H9 (cell line): ENCODE measurements at regions not wholly inside any gene's neighbourhood (a gene's known extent, or its start where the extent isn't known, plus 50 kb on each side); places are given as distances from the start of the nearest gene placed in this dataset.

Experiments used
- DNase-seq: peaks from one replicate; pipeline ENCODE4 v3.0.0-alpha.2; 2017
- H2AFZ ChIP-seq: one replicate; pipeline ENCODE4 v1.6.1; 2013; ENCODE audit warnings: mild to moderate bottlenecking, low read length, control low read depth, moderate library complexity
- H2AK5ac ChIP-seq: 2 replicates; pipeline ENCODE4 v1.6.1; 2013; ENCODE audit warnings: low read length, control low read depth, mixed read lengths; ENCODE audit not compliant: insufficient read length
- H2BK120ac ChIP-seq: one replicate; pipeline ENCODE4 v1.6.1; 2013; ENCODE audit warnings: low read depth, mild to moderate bottlenecking, low read length, control low read depth, inconsistent platforms; ENCODE audit not compliant: poor library complexity, severe bottlenecking
- H2BK12ac ChIP-seq: 2 replicates; pipeline ENCODE4 v1.6.1; 2013; ENCODE audit warnings: low read length, control low read depth, mixed read lengths, low read depth; ENCODE audit not compliant: insufficient read length
- H2BK15ac ChIP-seq: 2 replicates; pipeline ENCODE4 v1.6.1; 2013; ENCODE audit warnings: low read depth, low read length, control low read depth
- H2BK20ac ChIP-seq: one replicate; pipeline ENCODE4 v1.6.1; 2013; ENCODE audit warnings: low read depth, mild to moderate bottlenecking, low read length, control low read depth, inconsistent platforms; ENCODE audit not compliant: poor library complexity, severe bottlenecking
- H2BK5ac ChIP-seq: 2 replicates; pipeline ENCODE4 v1.6.1; 2013; ENCODE audit warnings: low read length, control low read depth, mixed read lengths; ENCODE audit not compliant: insufficient read length
- H3K14ac ChIP-seq: 2 replicates; pipeline ENCODE4 v1.6.1; 2013; ENCODE audit warnings: low read length, control low read depth; ENCODE audit not compliant: insufficient read depth
- H3K18ac ChIP-seq: 2 replicates; pipeline ENCODE4 v1.6.1; 2013; ENCODE audit warnings: low read depth, mild to moderate bottlenecking, mixed read lengths, low read length, control low read depth; ENCODE audit not compliant: insufficient read length
- H3K23ac ChIP-seq: 2 replicates; pipeline ENCODE4 v1.6.1; 2013; ENCODE audit warnings: low read length, control low read depth, mixed read lengths, low read depth; ENCODE audit not compliant: insufficient read length
- H3K23me2 ChIP-seq: 2 replicates; pipeline ENCODE4 v1.6.1; 2013; ENCODE audit warnings: low read depth, mild to moderate bottlenecking, mixed read lengths, low read length, control low read depth; ENCODE audit not compliant: insufficient read length, poor library complexity, severe bottlenecking
- H3K27ac ChIP-seq: 2 replicates; pipeline ENCODE4 v1.5.1; 2013; ENCODE audit warnings: low read length, control low read depth, mixed read lengths, low read depth; ENCODE audit not compliant: insufficient read length
- H3K27me3 ChIP-seq: 2 replicates; pipeline ENCODE4 v1.6.1; 2013; ENCODE audit warnings: low read length, control low read depth, inconsistent platforms; ENCODE audit not compliant: insufficient read depth
- H3K4ac ChIP-seq: 2 replicates; pipeline ENCODE4 v1.6.1; 2013; ENCODE audit warnings: low read depth, mild to moderate bottlenecking, control low read depth, inconsistent platforms, low read length, moderate library complexity
- H3K4me1 ChIP-seq: 2 replicates; pipeline ENCODE4 v1.6.1; 2013; ENCODE audit warnings: low read length, control low read depth, inconsistent platforms; ENCODE audit not compliant: insufficient read depth
- H3K4me2 ChIP-seq: 2 replicates; pipeline ENCODE4 v1.6.1; 2013; ENCODE audit warnings: low read length, control low read depth, mixed read lengths; ENCODE audit not compliant: insufficient read length, insufficient read depth
- H3K56ac ChIP-seq: 2 replicates; pipeline ENCODE4 v1.6.1; 2013; ENCODE audit warnings: low read depth, mild to moderate bottlenecking, mixed read lengths, low read length, control low read depth; ENCODE audit not compliant: insufficient read length
- H3K79me1 ChIP-seq: 2 replicates; pipeline ENCODE4 v1.6.1; 2013; ENCODE audit warnings: low read depth, mild to moderate bottlenecking, moderate library complexity, low read length, control low read depth, inconsistent platforms; ENCODE audit not compliant: insufficient read depth, poor library complexity, severe bottlenecking
- H3K79me2 ChIP-seq: 2 replicates; pipeline ENCODE4 v1.6.1; 2013; ENCODE audit warnings: low read length, control low read depth, inconsistent platforms; ENCODE audit not compliant: insufficient read depth
- H3K9ac ChIP-seq: 2 replicates; pipeline ENCODE4 v1.6.1; 2013; ENCODE audit warnings: low read length, control low read depth, mixed read lengths; ENCODE audit not compliant: insufficient read length; ENCODE audit errors: extremely low read depth
- H3K9me3 ChIP-seq: one replicate; pipeline ENCODE4 v1.6.1; 2013; ENCODE audit warnings: low read depth, low read length, inconsistent platforms; ENCODE audit not compliant: control insufficient read depth
- H3T11ph ChIP-seq: one replicate; pipeline ENCODE4 v1.6.1; 2013; ENCODE audit warnings: mild to moderate bottlenecking, low read length, control low read depth, inconsistent platforms
- H4K20me1 ChIP-seq: one replicate; pipeline ENCODE4 v1.6.1; 2013; ENCODE audit not compliant: control insufficient read depth, insufficient read length, insufficient read depth
- H4K5ac ChIP-seq: 2 replicates; pipeline ENCODE4 v1.6.1; 2013; ENCODE audit warnings: low read depth, mild to moderate bottlenecking, mixed read lengths, low read length, control low read depth; ENCODE audit not compliant: insufficient read length
- H4K8ac ChIP-seq: replicated peaks from 2 replicates; pipeline ENCODE4 v1.6.1; 2013; ENCODE audit warnings: low read length, control low read depth, mixed read lengths, low read depth; ENCODE audit not compliant: insufficient read length
- H4K91ac ChIP-seq: 2 replicates; pipeline ENCODE4 v1.6.1; 2013; ENCODE audit warnings: low read depth, mild to moderate bottlenecking, moderate library complexity, mixed read lengths, low read length, control low read depth; ENCODE audit not compliant: insufficient read length
- H3K27ac Mint-ChIP-seq, 3 experiments: 2 replicates in 2 of 3; 3 replicates in 1 of 3; pipeline ENCODE4 v1.8.0; 2020 to 2021; ENCODE audit warnings: mixed read lengths in 3 of 3, mild to moderate bottlenecking in 1 of 3, moderate library complexity in 1 of 3
- H3K27me3 Mint-ChIP-seq: 2 replicates; pipeline ENCODE4 v1.8.0; 2021; ENCODE audit warnings: low read depth, mild to moderate bottlenecking, moderate library complexity, mixed read lengths
- H3K36me3 Mint-ChIP-seq, 3 experiments: 2 replicates in 2 of 3; 3 replicates in 1 of 3; pipeline ENCODE4 v1.8.0; 2020 to 2021; ENCODE audit warnings: low read depth in 3 of 3, mixed read lengths in 3 of 3; ENCODE audit not compliant: insufficient read depth in 1 of 3
- H3K4me1 Mint-ChIP-seq, 2 experiments: 2 replicates each; pipeline ENCODE4 v1.8.0; 2020; ENCODE audit warnings: mixed read lengths in 2 of 2
- H3K4me3 Mint-ChIP-seq, 2 experiments: 2 replicates in 1 of 2; 3 replicates in 1 of 2; pipeline ENCODE4 v1.8.0; 2020 to 2021; ENCODE audit warnings: mild to moderate bottlenecking in 2 of 2, mixed read lengths in 2 of 2, moderate library complexity in 1 of 2
- H3K9me3 Mint-ChIP-seq, 2 experiments: 2 replicates in 1 of 2; 3 replicates in 1 of 2; pipeline ENCODE4 v1.8.0; 2020; ENCODE audit warnings: mild to moderate bottlenecking in 2 of 2, mixed read lengths in 2 of 2, moderate library complexity in 1 of 2
- WGBS: extraction: QIAGEN DNeasy Blood & Tissue Kit; methylation state at CpG from one replicate; pipeline ENCODE4 v1.1.7; 2013; ENCODE audit warnings: missing lambda C conversion rate, low lambda C conversion rate, mixed read lengths; ENCODE audit not compliant: insufficient read length; ENCODE audit errors: extremely low coverage; 5-methylcytosine and 5-hydroxymethylcytosine counted together
- TF ChIP-seq, protein P1 (sequence below): fragments of 200-600 bp; sonication (generic); conservative IDR thresholded peaks from 3 replicates; pipeline ENCODE4 v1.8.0; 2021; ENCODE audit warnings: antibody characterized with exemption, mild to moderate bottlenecking

DNA sequence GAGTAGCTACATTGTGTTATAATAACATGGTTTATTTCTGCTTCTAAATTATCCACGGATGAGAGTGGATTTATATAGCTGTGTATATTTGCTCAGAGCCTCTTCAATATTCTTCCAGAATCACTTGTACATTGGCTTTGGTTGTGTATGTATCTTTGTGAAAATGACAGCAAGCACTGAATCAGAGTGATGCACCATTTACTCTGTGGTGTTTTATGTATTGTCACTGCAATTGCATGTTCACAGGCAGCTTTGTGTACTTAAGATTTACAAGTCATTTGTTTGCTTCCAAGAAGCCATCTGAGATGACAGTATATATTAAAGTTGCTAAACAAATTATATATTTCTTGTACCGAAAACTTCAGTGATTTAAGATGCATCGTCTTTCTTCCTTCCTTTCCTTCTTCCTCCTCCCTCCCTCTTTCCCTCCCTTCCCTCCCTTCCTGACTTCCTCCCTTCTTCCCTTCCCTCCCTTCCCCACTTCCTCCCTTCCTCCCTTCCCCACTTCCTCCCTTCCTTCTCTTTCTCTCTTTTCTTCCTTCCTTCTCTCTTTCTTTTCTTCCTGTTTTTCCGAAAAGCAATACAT, 362.3 kb upstream of the GOLIM4 start:
- Histone ChIP-seq H2BK5ac (no peak overlapping the region), H3K4ac (no peak overlapping the region), H3K4me2 (no peak overlapping the region), H2BK15ac (no peak overlapping the region), H3K56ac (no peak overlapping the region), H3K9me3 (no peaks in the 10 kb centered on the region), H2BK12ac (no peak overlapping the region), H3K23ac (no peak overlapping the region), H2BK20ac (no peak overlapping the region), H3T11ph (no peak overlapping the region), H3K4me1 (no peaks in the 10 kb centered on the region), H2AK5ac (no peak overlapping the region), H3K79me1 (no peaks in the 10 kb centered on the region), H4K5ac (no peak overlapping the region), H3K14ac (no peak overlapping the region), H4K8ac (no peak overlapping the region), H3K27me3 (no peaks in the 10 kb centered on the region), H2AFZ (no peak overlapping the region), H3K9ac (no peak overlapping the region), H3K79me2 (no peaks in the 10 kb centered on the region), H3K23me2 (no peaks in the 10 kb centered on the region), H3K18ac (no peak overlapping the region), H4K20me1 (no peaks in the 10 kb centered on the region), H2BK120ac (no peak overlapping the region), H4K91ac (no peak overlapping the region), H3K27ac (no peak overlapping the region)
- H3K4me1 Mint-ChIP-seq = peaks cover 5 to 12% of the 10 kb centered on the region in 2 experiments; a peak in 3 of 4 replicates
- WGBS = no CpG with 5 or more reads among the region's 4 CpGs
- H3K36me3 Mint-ChIP-seq = peaks cover 0 to 23% (median 6%) of the 10 kb centered on the region in 3 experiments; a peak in 4 of 7 replicates
- H3K9me3 Mint-ChIP-seq = peaks cover 15% of the 10 kb centered on the region in 2 experiments
- no peak overlapping the region for H3K27ac Mint-ChIP-seq
- DNase-seq = no peak
- H3K27me3 Mint-ChIP-seq = no peaks in the 10 kb centered on the region
- TF ChIP-seq, protein P1, sequence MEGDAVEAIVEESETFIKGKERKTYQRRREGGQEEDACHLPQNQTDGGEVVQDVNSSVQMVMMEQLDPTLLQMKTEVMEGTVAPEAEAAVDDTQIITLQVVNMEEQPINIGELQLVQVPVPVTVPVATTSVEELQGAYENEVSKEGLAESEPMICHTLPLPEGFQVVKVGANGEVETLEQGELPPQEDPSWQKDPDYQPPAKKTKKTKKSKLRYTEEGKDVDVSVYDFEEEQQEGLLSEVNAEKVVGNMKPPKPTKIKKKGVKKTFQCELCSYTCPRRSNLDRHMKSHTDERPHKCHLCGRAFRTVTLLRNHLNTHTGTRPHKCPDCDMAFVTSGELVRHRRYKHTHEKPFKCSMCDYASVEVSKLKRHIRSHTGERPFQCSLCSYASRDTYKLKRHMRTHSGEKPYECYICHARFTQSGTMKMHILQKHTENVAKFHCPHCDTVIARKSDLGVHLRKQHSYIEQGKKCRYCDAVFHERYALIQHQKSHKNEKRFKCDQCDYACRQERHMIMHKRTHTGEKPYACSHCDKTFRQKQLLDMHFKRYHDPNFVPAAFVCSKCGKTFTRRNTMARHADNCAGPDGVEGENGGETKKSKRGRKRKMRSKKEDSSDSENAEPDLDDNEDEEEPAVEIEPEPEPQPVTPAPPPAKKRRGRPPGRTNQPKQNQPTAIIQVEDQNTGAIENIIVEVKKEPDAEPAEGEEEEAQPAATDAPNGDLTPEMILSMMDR = no peak
- no peak overlapping the region for H3K4me3 Mint-ChIP-seq
